GM19397 (cell line): ENCODE measurements at regions not wholly inside any gene's neighbourhood (a gene's known extent, or its start where the extent isn't known, plus 50 kb on each side); places are given as distances from the start of the nearest gene placed in this dataset.

Experiments used
- ATAC-seq: cut with Tn5 transposase; IDR thresholded peaks from one replicate; pipeline ENCODE4 v1.9.1; 2021; ENCODE audit warnings: mild to moderate bottlenecking, moderate library complexity; ENCODE audit not compliant: unreplicated experiment

DNA sequence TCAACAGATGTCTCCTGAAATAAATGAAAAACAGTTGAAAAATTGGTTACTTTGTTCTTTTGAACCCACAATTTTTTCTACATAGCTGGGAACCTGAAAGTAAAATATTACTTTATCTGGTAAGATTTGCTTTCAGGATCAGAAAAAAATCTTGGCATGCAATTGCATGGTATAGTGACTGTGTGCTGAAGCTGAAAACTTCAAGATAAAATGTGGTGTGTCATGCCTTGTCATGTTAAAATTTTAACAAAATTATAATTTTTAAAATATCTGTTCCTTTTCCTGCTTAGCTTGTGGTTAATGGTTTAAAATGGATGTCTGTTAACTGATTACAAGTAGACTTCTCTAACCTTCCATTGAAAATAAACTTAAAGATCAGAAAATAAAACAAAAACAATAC lies 904.8 kb downstream of the PDHA2 start:
- ATAC-seq, result no peak

DNA sequence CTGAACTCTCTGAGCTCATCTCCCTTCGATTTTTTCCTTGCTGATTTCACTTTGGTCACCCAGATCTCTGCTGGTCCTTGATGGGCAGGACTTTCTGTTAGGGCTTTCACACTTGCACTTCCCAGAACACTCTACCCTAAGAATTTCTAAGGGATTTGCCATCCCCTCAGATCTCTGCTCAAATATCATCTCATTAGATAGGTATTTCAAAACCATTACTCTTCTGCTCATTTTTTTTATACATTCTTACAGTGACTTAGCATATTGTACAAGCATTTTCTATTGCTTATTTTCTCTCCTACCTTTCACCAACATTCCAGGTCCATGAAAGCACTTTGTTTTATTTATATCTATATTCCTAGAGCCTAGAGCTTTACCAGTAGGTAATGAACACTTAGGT lies 913.3 kb downstream of the PDHA2 start:
- no peak for ATAC-seq

DNA sequence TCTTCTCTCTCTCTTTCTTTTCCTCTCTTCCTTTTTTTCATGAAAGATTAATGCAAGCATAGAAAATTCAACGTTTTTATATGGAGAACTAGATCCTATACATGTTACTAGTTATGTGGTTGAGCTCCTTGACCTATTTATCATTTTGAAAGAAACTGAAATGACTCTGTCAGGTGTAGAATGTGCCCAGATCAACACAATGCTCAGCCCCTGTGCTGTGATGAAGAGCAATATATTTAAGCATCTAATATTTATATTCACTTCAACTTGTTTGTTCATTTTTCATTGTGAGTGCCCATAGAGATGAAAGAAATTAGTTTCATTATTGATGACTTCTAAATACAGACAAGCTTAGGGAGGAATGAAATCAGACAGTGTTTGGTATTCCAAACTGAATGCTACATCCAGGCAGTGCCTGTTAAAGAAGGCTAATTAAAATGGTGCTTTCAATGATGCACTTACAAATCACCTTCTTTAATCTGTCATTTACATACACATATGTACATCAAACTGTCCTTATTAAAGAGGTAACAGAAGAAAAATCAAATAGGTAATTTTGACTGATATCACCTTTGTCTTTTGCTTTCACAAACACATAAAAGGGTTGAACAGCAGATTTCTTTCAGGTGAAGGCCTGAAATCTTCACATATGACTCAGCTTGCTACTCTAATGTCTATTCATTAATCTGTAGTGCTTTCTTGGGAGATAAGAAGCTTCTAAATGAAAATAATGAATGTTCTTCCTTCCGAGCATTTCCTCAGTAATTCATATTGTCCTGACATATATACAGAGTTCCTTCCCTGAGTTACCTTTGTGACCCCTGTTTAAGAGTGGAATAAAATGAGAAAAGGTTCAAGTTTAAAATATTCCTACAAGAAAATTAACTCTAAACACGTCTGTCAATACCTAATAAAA lies 915.9 kb downstream of the PDHA2 start:
- ATAC-seq, result no peak

- no peak for ATAC-seq
Observed at GRCh38 chr4:96756584-96756983, 916.7 kb downstream of the PDHA2 start.

DNA sequence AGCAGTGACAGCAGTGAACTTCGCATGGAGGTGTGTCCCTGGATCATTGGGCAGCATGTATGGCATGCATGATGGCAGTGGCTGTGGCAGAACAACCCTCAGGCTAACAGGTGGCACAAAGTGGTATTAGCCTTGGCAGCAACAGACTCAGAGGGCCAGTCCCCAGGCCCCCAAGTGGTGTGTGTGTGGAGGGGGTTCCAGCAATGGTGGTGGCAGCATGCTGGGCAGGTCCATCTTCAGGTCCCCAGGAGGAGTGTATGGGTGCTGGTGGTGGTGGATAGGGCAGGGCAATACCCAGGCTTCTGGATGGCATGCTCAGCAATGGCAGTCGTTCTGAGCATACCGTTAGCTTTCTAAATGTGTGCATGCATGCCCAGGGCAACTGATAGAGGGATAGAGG lies 923.7 kb downstream of the PDHA2 start:
- ATAC-seq, result no peak

DNA sequence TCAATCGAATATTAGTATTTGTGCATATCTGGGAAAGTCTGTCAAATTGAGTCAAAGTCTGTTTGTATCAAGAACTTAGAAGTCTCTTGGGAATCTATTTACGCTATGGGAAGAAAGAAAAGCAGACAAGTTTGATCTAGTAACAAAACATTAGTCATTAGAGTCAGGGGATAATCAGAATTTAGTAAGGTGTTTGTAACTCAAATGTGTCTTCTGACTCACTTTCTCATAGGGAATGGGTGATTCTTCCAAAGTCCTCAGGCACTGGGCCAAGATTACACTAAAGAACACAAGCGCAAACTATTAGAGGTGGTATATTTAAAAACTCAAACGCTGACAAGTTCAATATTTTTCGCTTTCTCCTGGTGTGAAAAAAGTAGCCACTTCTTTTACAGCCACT lies 926.5 kb downstream of the PDHA2 start:
- ATAC-seq, result no peak

GRCh38 chr4:96767815-96768480 lies 928.1 kb downstream of the PDHA2 start:
- ATAC-seq, result no peak

DNA sequence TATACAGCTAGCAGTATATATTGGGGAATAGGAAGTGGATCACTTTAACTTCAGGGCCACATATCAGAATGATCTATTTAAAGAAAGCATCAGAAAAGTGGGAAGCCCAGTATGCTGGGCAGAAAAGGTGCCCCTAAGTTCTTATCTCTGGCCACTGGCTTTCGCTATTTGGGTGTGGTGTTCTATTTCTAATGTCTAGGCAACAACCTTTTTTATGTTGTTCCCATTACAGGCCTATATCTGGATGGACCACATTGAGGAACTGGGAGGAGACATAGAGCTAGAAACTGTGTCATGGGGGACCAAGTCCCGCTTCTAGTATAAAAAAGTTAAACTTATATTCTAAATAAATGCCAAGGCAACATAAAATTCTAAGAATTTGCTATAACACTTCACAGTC lies 935.6 kb downstream of the PDHA2 start:
- ATAC-seq, result no peak

GRCh38 chr4:96776920-96777527 lies 937.1 kb downstream of the PDHA2 start:
- no peak for ATAC-seq

- ATAC-seq, result no peak
Observed at GRCh38 chr4:96784336-96784735, 944.4 kb downstream of the PDHA2 start.

DNA sequence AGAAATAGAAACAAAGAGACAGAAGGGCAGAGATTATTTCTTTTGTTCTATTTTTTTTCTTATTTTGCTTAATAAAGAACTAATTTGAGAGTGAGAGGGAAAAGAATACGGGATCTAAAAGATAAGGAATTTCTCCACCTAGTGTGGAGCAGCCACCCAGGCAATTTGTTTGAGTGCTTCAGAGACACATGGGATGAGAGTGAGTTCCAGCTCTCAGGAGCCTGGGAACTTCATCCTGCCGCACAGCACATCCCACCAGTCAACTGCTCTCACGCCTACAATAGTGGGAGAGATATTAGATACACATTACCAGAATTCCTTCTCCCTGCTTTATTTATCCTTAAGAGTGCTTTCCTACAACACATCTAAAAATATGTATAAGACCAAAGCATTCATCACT lies 946.4 kb downstream of the PDHA2 start:
- ATAC-seq, result no peak

DNA sequence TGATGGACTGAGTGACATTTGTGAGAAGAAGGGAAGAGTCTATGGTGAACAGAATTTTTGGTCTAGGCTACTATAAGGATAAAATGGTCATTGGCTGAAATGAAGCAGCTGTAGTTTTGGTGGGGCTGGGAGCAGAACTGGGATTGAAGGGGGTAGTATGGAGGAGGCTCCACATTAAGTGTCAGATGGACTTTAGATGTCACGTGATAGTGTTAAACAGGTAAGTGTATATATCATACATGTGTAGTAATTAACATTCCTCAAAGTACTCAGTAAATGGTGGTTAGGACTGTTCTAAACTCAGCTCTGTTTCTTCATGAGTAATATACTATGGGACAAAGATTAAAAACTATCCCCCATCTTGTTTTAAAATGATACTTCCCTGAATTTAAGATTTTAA lies 947.9 kb downstream of the PDHA2 start:
- no peak for ATAC-seq

- ATAC-seq, result no peak
Observed at GRCh38 chr4:96809563-96809962, 969.7 kb downstream of the PDHA2 start.

DNA sequence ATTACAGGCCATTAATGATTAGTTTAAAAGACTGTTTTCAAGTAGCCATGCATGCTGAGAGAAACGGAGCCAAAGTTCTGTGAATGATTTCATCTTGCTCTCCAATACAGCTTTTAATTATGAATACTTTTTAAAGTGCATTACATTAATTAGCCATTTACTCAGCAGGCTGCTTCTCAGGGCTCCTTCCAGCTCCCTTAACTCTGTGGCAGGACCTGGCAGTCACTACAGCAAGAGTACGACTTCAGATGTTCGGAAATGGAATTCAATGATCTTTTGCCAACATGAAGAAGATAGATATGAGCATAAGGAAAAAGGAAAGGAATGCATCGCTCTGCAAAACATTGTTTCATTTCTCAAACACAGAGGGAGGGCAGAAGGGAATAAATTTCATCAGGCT lies 987.2 kb downstream of the PDHA2 start:
- ATAC-seq, result no peak

DNA sequence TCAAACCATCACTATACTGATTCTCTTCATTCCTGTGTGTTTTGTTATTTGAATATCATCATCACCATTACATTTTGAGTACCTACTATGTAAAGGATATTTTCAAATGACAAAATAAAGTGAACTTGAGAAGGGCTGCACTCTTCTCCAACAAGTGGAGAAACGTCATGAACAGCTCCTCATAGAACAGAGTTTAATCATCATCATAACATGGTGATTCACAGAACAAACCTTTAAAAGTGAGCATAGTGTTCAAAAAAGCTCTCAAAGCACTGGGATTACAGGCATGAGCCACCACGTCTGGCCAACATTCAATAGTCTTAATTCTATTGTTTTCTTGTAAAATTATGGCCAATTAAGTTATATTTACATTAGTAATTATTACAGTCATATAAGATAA lies 993.9 kb downstream of the PDHA2 start:
- no peak for ATAC-seq

GRCh38 chr4:96835991-96836390 lies 996.1 kb downstream of the PDHA2 start:
- ATAC-seq, result no peak

GRCh38 chr4:96839441-96839840 lies 999.5 kb downstream of the PDHA2 start:
- no peak for ATAC-seq

DNA sequence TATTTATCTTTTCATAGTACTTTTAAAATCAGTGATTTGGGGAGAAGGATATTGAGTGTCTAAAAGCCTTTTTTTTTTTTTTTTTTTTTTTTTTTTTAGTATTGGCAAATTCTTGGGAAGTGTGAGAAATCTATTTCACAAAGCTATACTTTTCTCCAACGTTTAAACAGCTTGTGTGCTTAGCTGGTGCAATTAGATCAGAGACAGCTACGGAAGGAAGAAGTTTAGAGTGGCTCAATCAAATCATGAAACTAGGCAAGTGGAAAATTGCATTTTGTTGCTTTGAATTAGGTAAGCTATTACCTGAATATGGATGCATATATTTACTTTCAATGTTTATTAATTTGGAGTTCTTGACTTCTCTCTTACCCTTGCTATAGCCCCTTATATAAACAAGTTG lies 1001.9 kb downstream of the PDHA2 start:
- no peak for ATAC-seq

DNA sequence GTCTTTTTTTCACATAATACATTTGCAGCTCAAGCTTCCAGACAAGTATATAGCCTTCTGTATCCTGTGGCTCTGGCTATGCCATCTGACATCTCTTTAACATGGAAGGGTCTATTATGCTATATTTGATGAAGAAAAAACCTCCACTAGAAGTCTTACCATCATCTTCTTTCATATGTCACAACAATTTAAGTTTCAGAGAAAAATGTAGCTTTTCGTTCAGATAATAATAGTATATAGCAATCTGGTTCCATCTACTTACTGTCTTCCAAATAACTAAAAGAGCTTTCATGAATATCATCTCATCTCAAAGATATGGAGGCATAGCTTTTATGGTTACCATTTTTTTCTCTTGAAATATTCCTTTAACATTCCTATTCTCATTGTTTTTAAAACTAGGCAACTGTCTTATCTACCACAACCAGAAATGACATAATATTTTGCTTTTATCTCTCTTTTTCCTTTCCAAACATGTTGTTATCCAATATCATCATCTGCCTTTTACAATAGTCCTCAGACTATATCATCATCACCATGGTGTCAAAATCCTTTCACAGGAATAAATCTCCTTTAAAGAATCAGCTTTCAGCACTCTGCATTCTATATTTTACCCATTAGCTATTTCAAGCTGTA lies 1005.1 kb downstream of the PDHA2 start:
- ATAC-seq, result no peak

DNA sequence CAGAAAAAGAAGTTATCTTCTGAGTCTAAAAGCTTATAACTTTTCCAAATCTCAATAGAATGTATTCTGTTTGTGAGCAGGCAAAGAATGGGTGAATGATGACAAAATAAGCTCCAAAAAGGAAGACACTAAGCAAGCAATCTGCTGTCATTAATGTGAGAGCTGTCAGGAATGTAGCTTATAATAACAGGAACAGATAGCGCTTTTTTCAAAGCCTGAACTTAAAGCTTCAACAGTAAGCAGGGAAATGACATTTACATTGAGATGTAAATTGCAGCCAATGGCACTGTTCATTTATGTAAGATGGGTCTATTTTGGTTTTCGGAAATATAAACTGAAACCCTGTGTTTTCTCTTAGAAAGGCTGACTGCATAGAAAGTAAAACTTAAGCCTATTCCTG lies 1005.9 kb downstream of the PDHA2 start:
- no peak for ATAC-seq

GRCh38 chr4:96874657-96875056 lies 1034.8 kb downstream of the PDHA2 start:
- no peak for ATAC-seq

GRCh38 chr4:96879527-96879926 lies 1039.6 kb downstream of the PDHA2 start:
- no peak for ATAC-seq
